DOHH2 (cell line): ENCODE measurements at regions not wholly inside any gene's neighbourhood (a gene's known extent, or its start where the extent isn't known, plus 50 kb on each side); places are given as distances from the start of the nearest gene placed in this dataset.

Experiments used
- H3F3A ChIP-seq: fragments of 200-600 bp; sonication (generic), shearing (Covaris generic); 2 replicates; pipeline ENCODE4 v1.6.0; 2016; ENCODE audit warnings: antibody characterized with exemption, mild to moderate bottlenecking; ENCODE audit not compliant: control insufficient read depth, insufficient read depth
- H3K27ac ChIP-seq: fragments of 200-600 bp; sonication (generic); 2 replicates; pipeline ENCODE4 v1.5.1; 2014; ENCODE audit warnings: low read depth, mild to moderate bottlenecking, low read length, moderate library complexity
- H3K27me3 ChIP-seq: fragments of 200-600 bp; sonication (generic); 2 replicates; pipeline ENCODE4 v1.6.1; 2014; ENCODE audit warnings: mild to moderate bottlenecking, low read length, mixed read lengths; ENCODE audit not compliant: control insufficient read depth
- H3K36me3 ChIP-seq: fragments of 200-600 bp; sonication (generic); 2 replicates; pipeline ENCODE4 v1.6.1; 2014; ENCODE audit warnings: mild to moderate bottlenecking, low read length, moderate library complexity, mixed read lengths; ENCODE audit not compliant: control insufficient read depth
- H3K4me1 ChIP-seq: fragments of 200-600 bp; sonication (generic); 2 replicates; pipeline ENCODE4 v1.6.1; 2014; ENCODE audit warnings: mild to moderate bottlenecking, low read length, mixed read lengths; ENCODE audit not compliant: control insufficient read depth
- H3K4me2 ChIP-seq: fragments of 200-600 bp; sonication (generic); 2 replicates; pipeline ENCODE4 v1.6.0; 2014; ENCODE audit warnings: mild to moderate bottlenecking, low read length, moderate library complexity
- H3K4me3 ChIP-seq: fragments of 200-600 bp; sonication (generic); 2 replicates; pipeline ENCODE4 v1.5.1; 2014; ENCODE audit warnings: mild to moderate bottlenecking, low read length, mixed read lengths
- H3K79me2 ChIP-seq: fragments of 200-600 bp; sonication (generic); 2 replicates; pipeline ENCODE4 v1.6.1; 2014; ENCODE audit warnings: mild to moderate bottlenecking, low read length, mixed read lengths; ENCODE audit not compliant: control insufficient read depth
- H3K9me2 ChIP-seq: fragments of 200-600 bp; sonication (generic); replicated peaks from 2 replicates; pipeline ENCODE4 v1.6.1; 2014; ENCODE audit warnings: mild to moderate bottlenecking, low read length, mixed read lengths; ENCODE audit not compliant: control insufficient read depth
- H3K9me3 ChIP-seq: fragments of 200-600 bp; sonication (generic); 2 replicates; pipeline ENCODE4 v1.6.1; 2014; ENCODE audit warnings: antibody characterized with exemption, low read length, mixed read lengths; ENCODE audit not compliant: control insufficient read depth, insufficient read depth
- H4K20me1 ChIP-seq: fragments of 200-600 bp; sonication (generic); 2 replicates; pipeline ENCODE4 v1.6.0; 2014; ENCODE audit warnings: low read depth, mild to moderate bottlenecking, antibody characterized with exemption, low read length, moderate library complexity; ENCODE audit not compliant: control insufficient read depth, insufficient read depth
- EZH2phosphoT487 ChIP-seq: fragments of 200-600 bp; sonication (generic); IDR thresholded peaks from 2 replicates; pipeline ENCODE4 v1.6.1; 2017; ENCODE audit warnings: borderline replicate concordance, mild to moderate bottlenecking, antibody characterized with exemption, low read length, moderate library complexity, mixed read lengths
- TF ChIP-seq, protein P1 (sequence below): fragments of 200-600 bp; sonication (generic); IDR thresholded peaks from one replicate; pipeline ENCODE4 v1.5.1; 2014; ENCODE audit warnings: antibody characterized with exemption, mild to moderate bottlenecking, low read depth, low read length; ENCODE audit not compliant: poor library complexity, severe bottlenecking

DNA sequence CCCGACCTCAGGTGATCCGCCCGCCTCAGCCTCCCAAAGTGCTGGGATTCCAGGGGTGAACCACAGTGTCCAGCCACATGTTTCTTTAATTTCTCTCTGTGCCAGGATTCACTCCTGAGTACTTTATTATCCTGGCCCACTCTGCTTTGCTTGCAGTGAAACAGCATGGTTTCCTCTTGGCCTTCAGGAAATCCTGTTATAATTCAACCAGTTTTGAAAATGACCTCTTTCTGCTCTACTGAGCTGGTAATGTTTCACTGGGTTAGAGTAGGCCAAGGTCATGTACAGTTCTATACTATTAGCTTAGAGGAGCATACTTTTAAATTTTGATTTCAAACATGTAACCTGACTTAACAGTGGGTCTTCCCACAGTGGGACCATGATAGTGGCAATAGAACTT, 90.6 kb upstream of the PELI1 start:
- Histone ChIP-seq H3F3A (no peaks in the 10 kb centered on the region), H3K4me3 (no peak overlapping the region), H3K4me2 (no peak overlapping the region), H3K27me3 (no peaks in the 10 kb centered on the region), H3K36me3 (peaks cover 3% of the 10 kb centered on the region), H3K9me3 (no peaks in the 10 kb centered on the region), H3K4me1 (peaks cover 4% of the 10 kb centered on the region; the same call in 1 of the 2 replicates), H3K27ac (no peak overlapping the region), H4K20me1 (no peaks in the 10 kb centered on the region), H3K9me2 (no peaks in the 10 kb centered on the region), H3K79me2 (no peaks in the 10 kb centered on the region)
- no peak for TF ChIP-seq EZH2phosphoT487
- TF ChIP-seq, protein P1, sequence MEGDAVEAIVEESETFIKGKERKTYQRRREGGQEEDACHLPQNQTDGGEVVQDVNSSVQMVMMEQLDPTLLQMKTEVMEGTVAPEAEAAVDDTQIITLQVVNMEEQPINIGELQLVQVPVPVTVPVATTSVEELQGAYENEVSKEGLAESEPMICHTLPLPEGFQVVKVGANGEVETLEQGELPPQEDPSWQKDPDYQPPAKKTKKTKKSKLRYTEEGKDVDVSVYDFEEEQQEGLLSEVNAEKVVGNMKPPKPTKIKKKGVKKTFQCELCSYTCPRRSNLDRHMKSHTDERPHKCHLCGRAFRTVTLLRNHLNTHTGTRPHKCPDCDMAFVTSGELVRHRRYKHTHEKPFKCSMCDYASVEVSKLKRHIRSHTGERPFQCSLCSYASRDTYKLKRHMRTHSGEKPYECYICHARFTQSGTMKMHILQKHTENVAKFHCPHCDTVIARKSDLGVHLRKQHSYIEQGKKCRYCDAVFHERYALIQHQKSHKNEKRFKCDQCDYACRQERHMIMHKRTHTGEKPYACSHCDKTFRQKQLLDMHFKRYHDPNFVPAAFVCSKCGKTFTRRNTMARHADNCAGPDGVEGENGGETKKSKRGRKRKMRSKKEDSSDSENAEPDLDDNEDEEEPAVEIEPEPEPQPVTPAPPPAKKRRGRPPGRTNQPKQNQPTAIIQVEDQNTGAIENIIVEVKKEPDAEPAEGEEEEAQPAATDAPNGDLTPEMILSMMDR, result no peak

DNA sequence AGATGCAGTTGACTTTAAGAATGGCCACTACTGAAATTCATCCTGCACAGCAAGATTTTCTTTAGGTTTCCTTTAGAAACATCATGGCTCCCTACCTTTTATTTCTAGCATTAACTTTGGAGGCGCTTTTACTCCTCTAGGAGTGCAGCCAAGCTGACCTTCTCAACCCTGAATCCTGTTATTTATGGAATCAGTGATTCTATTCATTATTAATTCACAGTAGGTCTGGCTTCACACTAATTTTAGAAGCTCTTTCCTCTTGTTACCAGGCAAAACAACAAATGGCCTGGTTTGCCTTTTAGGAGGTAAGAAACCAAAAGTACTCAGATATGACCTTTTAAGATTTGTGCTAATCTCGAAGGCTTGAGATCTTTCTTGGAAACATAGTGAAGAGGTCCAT, 93.0 kb upstream of the PELI1 start:
- Histone ChIP-seq H3K4me1 (peaks cover 4% of the 10 kb centered on the region; the same call in 1 of the 2 replicates), H3K27me3 (no peaks in the 10 kb centered on the region), H4K20me1 (no peaks in the 10 kb centered on the region), H3K27ac (no peak overlapping the region), H3K9me3 (no peaks in the 10 kb centered on the region), H3K9me2 (no peaks in the 10 kb centered on the region), H3K36me3 (no peaks in the 10 kb centered on the region), H3K79me2 (no peaks in the 10 kb centered on the region), H3K4me3 (no peak overlapping the region), H3K4me2 (no peak overlapping the region), H3F3A (no peaks in the 10 kb centered on the region)
- TF ChIP-seq EZH2phosphoT487, result no peak

DNA sequence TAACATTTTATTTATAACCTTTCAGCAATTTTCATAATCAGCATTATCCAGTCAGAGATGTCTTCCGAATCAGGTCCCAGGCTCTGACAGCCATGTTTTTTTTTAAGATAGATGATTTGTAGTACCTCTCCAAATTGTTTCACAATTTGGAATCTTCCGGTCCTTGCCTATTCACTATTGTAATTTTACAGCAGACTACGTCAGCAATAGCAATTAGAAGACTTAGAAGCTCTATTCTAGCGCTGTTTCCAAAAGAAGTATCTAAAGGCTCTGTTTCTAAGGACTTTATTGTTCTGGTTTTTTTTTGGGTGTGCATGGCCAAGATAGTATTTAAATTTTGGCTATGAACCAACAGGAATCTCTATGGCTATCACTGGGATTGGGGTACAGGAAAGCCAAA, 94.6 kb upstream of the PELI1 start:
- no peaks in the 10 kb centered on the region for H3K79me2 ChIP-seq
- H3K9me3 ChIP-seq, result no peaks in the 10 kb centered on the region
- H3K36me3 ChIP-seq, result no peaks in the 10 kb centered on the region; the same call in none of the 2 replicates
- no peaks in the 10 kb centered on the region for H4K20me1 ChIP-seq
- no peak overlapping the region for H3K27ac ChIP-seq
- TF ChIP-seq, protein P1, result no peak
- TF ChIP-seq EZH2phosphoT487, result no peak
- H3K4me3 ChIP-seq, result no peak overlapping the region
- H3F3A ChIP-seq, result no peaks in the 10 kb centered on the region
- no peaks in the 10 kb centered on the region for H3K9me2 ChIP-seq
- H3K4me1 ChIP-seq, result peaks cover 4% of the 10 kb centered on the region; the same call in 1 of the 2 replicates
- no peaks in the 10 kb centered on the region for H3K27me3 ChIP-seq
- no peak overlapping the region for H3K4me2 ChIP-seq

DNA sequence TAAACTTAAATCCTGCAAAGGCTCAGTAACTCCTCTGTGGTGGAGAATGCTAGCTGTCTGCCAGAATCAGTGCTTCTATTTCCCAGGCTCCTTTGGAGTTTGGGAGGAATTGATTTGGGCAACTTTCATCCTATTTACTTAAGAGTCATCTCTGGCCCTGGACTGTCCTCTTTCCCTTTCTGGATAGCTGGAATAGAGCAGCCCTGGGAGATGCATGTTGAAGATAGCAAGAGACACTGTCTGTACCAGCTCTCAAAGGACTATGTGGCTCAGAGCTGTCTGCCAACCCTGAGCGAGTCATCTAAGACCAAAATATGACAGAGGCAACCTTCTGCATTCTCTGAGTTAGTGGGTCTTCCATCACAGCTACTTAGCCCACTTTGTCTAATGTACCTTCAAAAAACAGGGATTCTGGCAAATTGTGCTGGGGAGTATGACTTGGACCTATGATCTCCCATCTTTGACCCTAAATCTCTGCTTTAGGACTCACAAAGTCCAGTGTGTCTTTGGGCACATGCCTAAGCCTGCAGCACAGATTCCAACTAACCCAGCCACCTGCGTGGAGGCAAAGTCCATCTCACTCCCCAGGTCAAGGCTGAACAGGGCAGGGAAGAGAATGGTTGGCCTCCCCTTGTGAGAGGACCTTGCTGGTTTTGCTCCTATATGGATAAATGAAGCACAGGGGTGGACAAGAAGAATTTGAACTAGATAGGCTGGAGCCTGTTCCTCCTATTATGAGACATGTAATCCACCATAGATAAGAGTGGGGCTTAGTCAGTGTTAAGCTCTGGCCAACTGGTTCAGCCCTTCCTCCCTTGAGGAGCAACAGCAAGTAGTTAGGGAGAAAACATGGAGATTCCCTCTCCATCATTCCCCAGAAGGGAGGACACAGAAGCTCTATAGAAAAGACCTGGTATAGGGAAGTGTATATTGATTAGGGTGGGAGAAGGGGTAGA, 99.1 kb upstream of the PELI1 start:
- Histone ChIP-seq H3K4me2 (no peak overlapping the region), H3K9me3 (no peaks in the 10 kb centered on the region), H3K36me3 (no peaks in the 10 kb centered on the region; the same call in none of the 2 replicates), H3K4me1 (peaks cover 10% of the 10 kb centered on the region), H3K79me2 (no peaks in the 10 kb centered on the region), H3F3A (no peaks in the 10 kb centered on the region), H3K27me3 (no peaks in the 10 kb centered on the region), H3K9me2 (no peaks in the 10 kb centered on the region), H3K27ac (no peak overlapping the region), H4K20me1 (no peaks in the 10 kb centered on the region), H3K4me3 (no peak overlapping the region)
- no peak for TF ChIP-seq EZH2phosphoT487
- TF ChIP-seq, protein P1, result no peak
